GM21528 (cell line): ENCODE measurements at regions not wholly inside any gene's neighbourhood (a gene's known extent, or its start where the extent isn't known, plus 50 kb on each side); places are given as distances from the start of the nearest gene placed in this dataset.

Experiments used
- ATAC-seq: cut with Tn5 transposase; IDR thresholded peaks from one replicate; pipeline ENCODE4 v1.9.1; 2021; ENCODE audit warnings: mild to moderate bottlenecking, moderate library complexity; ENCODE audit not compliant: unreplicated experiment, low FRiP score

DNA sequence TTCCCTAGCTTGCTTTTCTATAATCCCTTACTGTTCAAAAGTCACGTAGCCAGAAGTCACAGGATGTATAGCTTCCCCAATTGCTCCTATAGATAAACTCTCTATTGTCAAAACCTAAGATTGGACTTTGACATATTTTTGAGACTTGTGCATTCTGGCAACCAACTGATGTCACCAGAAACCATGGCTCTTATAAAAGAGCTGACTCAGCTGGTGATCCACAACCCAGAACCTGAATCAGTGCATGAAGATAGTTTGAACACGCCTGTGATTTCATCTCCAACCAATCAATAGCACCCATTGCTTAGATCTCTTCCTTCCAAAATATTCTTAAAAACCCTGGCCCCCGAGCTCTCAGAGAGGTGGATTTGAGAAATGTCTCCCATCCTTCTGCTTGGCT lies 639.9 kb upstream of the PIK3C3 start:
- ATAC-seq: no peak

DNA sequence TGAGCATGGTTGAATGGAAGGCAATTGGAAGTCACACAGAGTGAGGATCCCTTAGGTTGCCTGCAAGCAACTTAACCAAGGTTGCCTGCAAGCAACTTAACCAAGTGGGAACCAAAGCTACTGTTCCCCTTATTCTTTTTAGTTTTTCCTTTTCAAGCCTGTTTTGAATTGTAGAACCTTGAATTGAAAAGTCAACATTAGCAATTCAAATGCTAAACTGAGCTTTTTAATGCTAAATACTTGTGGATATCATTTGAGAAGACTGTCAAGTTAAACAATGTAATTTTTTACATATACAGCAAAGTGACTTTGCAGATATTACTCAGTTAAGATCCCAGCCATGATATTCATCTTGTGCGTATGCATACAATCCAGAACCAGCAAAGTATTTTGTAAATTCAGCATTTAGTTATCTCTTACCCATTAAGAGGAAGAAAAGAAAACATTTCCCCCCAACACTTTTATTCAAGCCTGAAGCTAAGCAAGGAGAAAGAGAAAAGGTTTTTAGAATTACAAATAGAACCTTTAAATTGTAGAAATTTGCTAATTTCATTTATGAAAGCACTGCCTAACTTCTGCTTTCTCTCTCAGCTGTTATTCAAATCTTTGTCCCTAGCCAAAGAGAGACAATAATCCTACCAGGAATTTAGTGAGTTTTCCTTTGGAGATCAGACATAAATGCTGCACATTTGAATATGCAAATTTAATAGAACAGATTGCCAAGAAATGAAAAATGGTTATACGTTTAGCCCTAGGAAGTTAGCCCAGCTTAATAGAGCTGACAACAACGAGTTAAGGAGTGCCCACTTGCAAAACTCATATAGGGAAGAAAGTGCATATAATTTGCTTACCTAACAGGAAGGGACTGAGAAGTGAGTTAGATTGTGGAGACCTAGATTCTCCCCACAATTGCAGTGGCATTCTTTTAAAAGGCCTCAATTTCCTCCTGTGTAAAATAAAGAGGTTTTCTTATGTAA lies 643.2 kb upstream of the PIK3C3 start:
- no peak for ATAC-seq

DNA sequence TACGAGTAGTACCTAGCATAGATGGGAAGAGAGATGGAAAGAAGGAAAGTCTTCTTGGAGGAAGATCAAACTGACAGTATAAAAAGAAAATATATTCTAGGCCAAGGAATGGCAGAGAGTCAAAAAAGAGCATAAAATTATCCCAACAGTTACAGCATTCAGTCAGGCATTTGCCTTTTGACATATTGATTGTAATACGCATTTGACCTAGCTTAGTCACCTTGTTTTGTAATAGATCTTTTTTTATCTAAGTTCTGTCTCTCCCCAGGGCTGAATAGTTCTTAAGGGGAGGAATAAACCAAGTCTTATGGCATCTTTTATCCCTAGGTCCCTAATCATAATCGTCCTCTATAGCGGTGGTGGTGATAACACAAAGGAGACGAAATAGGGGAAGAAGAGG lies 657.3 kb upstream of the PIK3C3 start:
- no peak for ATAC-seq

DNA sequence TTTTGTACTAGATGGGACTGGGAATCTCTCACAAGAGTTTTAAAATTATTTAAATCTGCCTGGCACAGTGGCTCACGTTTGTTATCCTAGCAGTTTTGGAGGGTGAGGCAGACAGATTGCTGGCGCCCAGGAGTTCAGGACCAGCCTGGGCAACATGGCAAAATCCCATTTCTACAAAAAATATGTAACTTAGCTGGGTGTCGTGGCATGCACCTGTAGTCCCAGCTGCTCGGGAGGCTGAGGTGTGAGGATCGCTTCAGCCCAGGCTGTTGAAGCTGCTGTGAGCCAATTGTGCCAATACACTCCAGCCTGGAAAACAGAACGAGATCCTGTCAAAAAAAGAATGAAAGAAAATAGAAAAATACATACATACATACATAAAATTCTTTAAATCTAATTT lies 685.7 kb upstream of the PIK3C3 start:
- ATAC-seq: no peak

DNA sequence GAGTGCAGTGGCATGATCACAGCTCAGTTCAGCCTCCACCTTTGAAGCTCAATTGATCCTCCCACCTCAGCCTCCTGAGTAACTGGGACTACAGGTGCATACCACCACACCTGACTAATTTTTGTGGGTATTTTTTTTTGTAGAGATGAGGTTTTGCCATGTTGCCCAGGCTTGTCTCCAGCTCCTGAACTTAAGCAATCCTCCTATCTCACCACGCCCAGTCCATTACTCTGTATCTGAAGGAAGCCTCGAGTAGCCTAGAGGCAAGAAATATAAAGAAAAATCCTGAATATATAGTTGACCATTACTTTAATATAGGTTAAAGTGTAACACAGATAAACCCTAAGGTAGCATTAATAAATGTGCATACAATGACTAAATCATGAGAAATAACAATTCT lies 686.8 kb upstream of the PIK3C3 start:
- ATAC-seq: no peak

DNA sequence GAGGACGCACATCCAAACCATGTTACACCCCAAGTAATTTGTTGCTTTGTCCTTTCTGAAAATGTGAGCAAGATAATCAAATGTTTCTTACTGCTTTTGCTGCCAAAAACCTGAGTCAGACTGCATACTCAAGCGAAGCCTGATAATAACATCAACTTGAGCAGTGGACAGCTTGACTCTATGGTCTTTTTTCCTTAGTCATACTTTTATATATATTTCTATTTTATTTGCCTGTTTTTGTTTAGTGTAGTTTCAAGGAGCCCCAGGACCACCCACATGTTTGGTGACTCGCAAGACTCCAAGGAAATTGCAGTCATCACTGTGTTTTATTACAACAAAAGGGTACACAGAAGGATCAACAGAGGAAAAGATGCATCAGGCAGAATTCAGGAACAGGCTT lies 688.4 kb upstream of the PIK3C3 start:
- ATAC-seq: no peak

DNA sequence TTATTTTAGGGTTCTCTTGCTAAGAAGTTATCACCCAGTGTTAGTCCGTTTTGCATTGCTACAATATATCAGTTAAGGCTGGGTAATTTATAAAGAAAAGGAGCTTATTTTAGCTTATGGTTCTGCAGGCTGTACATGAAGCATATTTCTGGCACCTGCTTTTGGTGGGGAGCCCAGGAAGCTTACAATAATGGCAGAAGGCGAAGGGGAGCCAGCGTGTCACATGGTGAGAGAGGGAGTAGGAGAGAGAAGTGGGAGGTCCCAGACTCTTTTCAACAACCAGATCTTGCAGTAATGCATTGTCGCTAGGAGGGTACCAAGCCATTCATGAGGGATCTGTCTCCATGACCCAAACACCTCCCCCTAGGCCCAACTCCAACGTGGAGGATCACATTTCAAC lies 688.8 kb upstream of the PIK3C3 start:
- no peak for ATAC-seq

DNA sequence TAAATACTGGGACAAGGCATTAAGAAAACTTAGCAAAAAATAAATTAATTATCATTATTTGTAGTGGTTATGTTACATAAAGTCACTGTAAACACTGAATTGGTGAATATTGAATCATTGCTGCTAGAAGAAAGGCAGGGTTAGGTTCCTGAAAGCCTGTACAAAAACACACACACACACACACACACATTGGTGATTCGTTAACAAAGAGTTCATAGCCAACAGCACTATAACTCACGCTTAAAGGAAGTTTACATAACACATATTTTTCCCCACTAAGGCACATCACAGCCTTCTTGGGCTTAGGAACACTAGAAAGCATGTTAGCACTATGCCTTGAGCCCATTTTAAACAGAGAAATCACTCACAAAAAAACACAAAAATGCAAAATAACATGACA lies 690.0 kb upstream of the PIK3C3 start:
- ATAC-seq: no peak

DNA sequence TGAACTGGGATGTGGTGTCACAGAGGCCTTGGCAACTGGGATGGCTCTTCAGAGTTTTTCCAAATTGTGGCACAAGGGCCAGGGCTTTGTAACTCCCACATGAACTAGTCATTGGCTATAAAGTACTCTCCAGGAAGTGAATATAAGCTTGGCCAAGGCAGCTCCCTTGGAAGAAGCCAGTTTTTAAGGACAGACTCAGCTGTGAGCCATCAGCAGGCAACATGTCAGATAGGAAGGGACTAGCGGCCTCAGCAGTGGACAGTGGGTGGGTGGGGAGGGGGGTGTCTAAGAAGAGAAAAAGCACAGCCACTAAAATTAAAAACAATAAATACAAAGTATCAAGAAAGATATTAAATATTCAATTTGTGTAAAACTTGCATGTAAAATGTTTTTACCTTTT lies 691.1 kb upstream of the PIK3C3 start:
- no peak for ATAC-seq

DNA sequence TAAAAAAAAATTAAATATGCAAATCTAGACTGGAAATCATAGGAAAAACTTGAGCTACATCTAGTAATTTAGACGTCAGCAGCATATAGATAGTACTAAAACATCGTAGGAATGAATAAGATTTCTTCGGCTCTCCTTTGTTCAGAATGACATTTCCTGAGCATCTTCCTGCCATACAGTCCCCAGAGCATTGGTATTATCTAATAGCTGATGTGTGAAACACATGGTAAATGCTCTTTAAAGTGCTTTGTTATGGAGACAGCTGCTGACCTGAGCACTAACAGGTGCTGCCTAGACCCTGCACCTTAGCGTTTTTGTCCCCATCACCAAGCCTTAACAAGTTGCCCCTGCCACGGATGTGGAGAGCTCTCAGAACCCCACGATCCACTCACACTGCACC lies 692.3 kb upstream of the PIK3C3 start:
- ATAC-seq: no peak

DNA sequence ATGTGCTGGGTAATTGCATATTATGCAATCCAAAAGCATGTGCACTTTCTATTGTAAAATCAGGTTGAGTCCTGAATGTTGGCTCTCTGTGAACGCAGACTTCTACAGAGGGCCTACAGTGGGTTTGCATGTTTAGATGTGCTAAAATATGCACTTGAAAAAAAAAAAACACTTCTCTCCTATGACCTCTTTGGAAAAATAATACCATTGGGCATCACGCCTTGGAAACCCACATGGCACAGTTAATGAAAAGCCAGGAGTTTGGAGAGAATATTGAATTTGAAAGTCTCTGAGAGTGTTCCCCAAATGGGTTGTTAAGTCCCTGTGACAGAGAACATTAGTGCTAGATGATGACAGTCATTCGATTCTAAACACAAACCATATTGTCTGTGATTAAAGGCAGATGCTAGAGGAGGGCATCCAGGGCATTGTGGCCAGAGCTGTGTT lies 710.4 kb upstream of the PIK3C3 start:
- ATAC-seq: no peak

DNA sequence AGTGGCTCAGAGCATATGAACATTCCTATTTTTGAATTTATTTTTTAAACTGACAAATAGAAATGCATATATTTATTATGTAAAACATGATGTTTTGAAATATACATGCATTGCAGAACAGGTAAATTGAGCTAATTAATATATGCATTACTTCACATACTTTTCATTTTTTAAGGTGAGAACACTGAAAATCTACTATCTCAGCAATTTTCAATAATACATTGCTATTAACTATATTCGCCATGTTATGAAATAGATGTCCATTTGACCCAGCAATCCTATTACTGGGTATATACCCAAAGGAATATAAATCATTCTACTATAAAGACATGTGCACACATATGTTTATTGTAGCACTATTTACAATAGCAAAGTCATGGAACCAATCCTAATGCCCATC lies 717.7 kb upstream of the PIK3C3 start:
- ATAC-seq: no peak

DNA sequence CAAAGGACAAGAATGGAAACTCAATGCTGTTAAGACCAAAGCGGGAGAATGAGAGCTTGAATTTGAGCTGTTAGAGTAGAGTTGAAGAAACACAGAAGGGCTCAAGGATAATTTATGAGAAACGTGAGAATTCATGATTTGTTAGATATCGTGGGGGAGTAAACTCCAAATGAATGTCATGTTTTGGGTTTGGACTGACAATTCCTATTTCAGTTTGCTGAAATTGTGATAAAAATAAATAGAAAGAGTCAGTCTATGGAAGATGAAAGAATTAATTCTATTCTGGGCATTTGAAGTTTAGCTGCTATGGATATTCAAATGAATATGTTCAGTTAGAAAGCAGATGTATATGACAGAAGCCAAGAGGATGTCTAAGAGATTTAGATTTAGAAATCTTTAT lies 723.4 kb upstream of the PIK3C3 start:
- ATAC-seq: no peak

DNA sequence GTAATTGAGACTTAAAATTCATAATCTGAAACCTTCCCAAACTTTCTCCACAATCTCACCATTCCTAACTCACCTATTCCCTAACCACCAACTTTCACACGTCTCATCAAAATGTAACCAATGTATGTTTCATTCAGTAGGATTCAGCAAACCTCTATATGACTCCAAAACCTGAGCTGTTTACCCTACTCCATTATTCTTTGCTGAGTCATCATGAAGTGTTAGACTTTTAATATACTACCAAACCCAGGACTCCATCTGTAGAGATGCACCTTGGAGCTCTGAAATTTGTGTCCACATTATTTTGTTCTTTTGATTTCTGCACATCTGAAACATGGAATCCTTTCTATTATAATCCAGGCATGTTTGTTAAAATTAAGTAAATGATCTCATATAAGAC lies 727.0 kb upstream of the PIK3C3 start:
- ATAC-seq: no peak

DNA sequence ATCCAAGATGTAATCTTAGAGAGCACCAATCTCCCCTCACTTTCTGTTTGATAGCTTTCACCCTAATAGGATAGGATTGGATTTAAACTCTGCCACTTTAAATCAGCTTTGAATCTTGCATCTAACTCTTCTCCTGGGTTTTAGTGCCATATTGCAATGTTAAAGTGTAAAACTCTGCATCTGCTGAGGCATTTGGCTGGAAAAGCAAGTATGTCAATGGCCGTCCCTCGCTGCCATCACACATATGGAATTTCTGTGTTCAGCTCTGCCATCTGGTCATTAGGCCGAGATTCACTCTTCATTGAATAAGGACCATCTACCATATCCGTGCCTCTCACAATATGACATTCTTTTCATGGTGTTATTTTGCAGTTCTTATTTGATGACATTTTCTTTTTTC lies 728.1 kb upstream of the PIK3C3 start:
- no peak for ATAC-seq

DNA sequence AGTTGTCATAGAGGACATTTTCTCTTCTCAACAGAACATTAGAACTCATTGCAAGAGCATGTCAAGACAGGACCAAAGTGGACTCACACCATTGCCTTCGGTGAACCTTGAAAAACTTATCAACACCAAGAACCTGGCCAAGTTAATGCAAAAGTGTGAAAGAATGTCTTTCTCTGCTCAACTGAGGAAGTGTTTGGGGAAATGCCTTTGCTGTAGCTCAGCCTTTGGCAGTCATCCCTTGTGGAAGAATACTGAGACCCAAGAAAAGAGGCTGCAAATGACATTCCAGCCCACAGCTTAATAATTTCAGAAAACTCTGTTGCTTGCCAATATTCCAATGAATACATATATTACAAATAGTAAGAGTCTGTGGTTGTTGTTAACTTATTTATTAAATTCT lies 728.8 kb upstream of the PIK3C3 start:
- ATAC-seq: no peak

DNA sequence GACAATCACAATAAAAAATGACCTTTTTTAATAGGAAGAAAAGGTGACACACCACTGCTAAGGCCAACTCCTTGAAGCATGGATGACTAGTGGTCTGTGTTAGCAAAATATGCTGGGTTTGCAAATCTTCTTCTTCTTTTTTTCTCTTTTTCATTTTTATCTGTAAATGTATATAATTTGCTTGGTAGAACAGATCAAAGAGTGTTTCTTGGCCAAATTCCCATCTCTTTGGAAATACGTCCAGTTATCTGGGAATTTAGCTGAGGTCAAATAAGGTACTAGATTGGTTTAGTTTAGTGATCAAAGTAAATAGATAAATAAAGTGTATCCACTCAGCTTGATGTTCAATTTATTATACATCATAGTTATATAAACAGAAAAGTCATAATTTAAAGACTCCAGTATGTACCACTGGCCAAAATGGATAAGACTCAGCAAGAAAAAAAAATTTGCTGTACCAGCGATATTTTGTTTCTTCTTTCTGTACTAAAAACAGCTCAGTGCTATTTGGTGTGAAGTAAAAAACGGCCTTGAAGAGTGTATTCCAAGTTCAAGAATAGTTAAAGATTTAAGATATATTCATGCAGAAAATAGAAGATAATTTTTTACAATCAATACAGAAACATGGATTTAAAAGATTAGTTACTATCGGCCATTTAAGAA lies 738.6 kb upstream of the PIK3C3 start:
- no peak for ATAC-seq

DNA sequence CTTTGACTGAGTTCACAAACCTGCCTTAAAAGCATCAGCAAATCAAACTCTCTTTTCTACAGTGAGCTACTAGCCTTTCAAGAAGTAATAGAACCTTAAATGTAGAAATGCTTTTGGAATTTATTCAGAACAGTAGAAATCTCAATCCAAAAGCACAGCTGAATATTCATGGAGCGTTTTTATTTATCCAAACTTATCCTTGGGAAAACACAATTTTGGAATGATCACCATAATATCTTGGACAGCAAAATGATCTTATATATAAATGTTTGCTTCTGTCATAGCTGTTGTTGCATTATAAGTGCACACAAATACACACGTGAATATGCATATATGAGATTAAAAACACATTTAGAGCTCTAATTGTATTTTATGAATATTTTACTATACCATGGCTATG lies 747.3 kb upstream of the PIK3C3 start:
- no peak for ATAC-seq

DNA sequence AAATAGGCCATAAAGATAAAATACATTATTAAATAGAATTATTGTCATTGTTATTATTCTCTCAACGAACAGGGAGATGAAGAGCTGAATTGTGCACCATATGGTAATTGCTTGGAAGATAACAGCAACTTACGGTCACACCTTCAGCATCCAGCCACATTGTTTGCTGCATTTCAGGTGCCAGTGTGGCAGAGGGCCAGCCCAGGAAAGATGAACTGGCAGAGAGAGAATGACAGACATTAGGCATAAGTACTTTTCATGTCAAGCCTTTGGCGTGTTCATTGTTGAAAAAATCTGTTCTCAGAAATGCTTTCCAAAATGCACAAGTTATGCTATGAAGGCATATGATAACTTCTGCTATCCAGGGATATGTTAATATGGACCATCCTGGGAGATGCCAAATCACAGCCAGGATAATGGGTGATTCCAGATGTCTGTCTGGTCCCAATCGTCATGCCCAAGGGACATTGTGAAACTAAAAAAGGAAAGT lies 748.6 kb upstream of the PIK3C3 start:
- ATAC-seq: no peak

DNA sequence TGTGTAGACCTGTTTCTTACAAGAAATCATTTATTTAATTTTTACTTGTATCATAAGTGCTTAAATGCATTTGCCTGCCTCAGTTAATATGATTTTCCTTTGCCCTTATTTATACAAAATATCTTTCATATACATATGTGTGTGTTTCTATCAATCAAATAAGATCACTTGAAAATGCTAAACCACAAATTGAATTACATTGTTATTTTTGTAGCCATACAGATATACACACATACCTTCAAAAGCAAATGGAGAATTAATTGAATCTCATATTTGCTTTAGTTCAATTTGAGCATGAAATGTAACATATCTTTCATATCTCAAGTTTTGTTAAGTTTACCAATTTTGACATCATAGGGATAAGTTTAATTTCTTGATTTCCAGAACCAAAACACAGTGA lies 755.8 kb upstream of the PIK3C3 start:
- no peak for ATAC-seq

DNA sequence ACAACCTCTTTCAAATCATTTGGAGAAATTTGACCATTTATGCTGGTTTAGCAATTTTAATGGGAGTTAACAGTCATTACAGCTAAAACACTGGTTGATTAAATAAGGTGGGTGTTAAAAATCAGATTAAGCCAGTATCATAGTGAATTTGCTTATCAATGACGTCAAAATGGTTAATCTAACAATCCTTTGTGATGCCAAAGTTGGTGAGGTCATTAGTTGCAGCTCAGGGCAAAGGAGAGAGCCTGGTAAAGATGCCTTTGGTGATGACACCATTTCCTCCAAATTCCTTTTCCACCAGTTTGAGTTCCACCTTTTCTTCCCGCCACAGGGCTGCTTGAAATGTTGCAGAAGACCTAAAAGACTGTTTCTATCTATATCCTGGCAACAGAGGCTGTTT lies 757.1 kb upstream of the PIK3C3 start:
- no peak for ATAC-seq

DNA sequence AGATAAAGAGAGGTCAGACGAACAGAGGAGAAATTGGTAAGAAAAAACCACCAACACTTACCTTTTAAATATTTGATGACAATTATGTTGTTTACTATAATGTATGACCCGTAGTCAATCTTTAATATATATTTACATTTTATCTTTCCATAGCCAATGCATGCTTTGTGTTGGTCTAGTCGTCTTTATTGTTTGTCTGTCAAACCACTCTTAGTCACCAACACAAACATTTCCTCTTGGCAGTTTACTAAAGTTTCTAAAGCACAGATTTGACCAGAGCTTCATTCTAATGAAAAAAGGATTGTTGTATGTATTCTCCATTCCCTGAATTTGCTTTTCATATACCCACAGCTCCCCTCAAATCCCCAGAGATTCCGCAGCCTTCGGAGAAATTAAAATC lies 784.7 kb upstream of the PIK3C3 start:
- ATAC-seq: no peak
